ENCODE measurements at regions not wholly inside any gene's neighbourhood (a gene's known extent, or its start where the extent isn't known, plus 50 kb on each side); places are given as distances from the start of the nearest gene placed in this dataset.
"Not testable (repeated sequence)": the region's sequence is repeated elsewhere in the genome, so short reads cannot be mapped to it uniquely, and the experiment has no call there.

DNA sequence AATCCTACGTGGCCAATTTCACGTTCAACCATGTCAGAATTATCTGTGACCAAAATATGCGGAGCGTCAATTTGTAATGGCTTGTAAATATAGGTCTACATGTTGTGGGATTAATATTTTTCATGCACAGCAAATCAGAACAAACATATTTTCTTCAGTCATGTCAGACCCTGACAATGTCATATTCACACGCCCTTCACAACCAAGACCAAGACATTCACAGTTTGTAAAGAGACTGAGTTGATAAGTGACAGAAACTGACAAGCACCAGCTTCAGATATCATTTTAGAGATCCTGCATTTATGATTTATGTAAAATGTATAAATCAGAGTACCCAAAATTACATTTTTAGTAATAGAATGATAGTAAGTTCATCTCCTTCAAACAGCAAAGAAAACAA, 57.3 kb upstream of the NOVA1 start:
- no peak overlapping the region for H3K4me3 ChIP-seq (ENCODE audit: low read depth, low read length)
- TF ChIP-seq, protein P1, sequence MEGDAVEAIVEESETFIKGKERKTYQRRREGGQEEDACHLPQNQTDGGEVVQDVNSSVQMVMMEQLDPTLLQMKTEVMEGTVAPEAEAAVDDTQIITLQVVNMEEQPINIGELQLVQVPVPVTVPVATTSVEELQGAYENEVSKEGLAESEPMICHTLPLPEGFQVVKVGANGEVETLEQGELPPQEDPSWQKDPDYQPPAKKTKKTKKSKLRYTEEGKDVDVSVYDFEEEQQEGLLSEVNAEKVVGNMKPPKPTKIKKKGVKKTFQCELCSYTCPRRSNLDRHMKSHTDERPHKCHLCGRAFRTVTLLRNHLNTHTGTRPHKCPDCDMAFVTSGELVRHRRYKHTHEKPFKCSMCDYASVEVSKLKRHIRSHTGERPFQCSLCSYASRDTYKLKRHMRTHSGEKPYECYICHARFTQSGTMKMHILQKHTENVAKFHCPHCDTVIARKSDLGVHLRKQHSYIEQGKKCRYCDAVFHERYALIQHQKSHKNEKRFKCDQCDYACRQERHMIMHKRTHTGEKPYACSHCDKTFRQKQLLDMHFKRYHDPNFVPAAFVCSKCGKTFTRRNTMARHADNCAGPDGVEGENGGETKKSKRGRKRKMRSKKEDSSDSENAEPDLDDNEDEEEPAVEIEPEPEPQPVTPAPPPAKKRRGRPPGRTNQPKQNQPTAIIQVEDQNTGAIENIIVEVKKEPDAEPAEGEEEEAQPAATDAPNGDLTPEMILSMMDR (IDR thresholded peaks at IDR 0.05; ENCODE audit: borderline replicate concordance, insufficient read depth, low read depth, low read length), result no peak

DNA sequence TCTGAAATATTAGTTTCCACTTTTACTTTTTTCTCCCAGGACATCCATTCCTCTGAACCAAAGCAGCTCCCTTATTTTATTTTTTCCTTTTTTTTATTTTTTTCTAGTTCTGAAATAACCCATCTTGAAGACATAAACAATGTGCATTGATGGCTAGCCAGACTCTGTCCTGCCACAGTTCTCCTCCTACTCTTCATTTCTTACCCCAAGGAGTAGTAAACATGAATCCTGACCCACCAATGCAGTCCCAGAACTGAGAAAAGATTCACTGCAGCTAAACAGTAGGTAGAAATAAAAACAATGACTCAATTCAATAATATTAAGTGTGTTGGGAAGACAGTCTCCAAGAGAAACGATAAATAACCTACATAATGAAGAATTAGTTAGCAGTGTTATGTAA, 65.7 kb upstream of the NOVA1 start:
- TF ChIP-seq, protein P1 (IDR thresholded peaks at IDR 0.05; ENCODE audit: borderline replicate concordance, insufficient read depth, low read depth, low read length), result no peak
- H3K4me3 ChIP-seq (ENCODE audit: low read depth, low read length), result no peak overlapping the region

DNA sequence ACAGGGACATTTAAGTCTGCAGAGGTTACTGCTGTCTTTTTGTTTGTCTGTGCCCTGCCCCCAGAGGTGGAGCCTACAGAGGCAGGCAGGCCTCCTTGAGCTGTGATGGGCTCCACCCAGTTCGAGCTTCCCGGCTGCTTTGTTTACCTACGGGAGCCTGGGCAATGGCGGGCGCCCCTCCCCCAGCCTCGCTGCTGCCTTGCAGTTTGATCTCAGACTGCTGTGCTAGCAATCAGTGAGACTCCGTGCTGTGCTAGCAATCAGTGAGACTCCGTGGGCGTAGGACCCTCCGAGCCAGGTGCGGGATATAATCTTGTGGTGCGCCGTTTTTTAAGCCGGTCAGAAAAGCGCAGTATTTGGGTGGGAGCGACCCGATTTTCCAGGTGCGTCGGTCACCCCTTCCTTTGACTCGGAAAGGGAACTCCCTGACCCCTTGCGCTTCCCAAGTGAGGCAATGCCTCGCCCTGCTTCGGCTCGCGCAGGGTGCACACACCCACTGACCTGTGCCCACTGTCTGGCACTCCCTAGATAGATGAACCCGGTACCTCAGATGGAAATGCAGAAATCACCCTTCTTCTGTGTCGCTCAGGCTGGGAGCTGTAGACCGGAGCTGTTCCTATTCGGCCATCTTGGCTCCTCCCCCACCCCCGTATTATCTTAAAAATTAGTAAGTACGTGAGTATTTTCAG, 81.0 kb upstream of the NOVA1 start:
- not testable (repeated sequence) for H3K4me3 ChIP-seq (ENCODE audit: low read depth, low read length)

DNA sequence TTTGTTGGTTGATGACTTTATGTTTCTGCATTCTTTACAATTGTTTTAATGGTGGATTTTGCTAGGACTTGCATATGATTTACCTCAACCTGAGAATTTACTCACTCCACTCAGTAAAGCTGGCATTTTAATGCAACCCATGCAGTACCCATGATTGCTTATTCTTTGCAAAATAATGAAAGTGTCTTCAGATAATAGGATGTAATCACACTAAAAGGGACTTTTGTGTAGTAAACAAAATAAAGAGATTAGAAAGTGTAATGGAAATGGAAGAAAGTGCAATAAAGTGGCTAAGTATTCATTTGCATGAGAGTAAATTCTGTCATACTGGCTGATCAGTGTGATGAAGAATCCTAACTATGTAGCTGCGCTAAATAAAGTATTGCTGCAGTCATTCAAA, 87.6 kb upstream of the NOVA1 start:
- TF ChIP-seq, protein P1 (IDR thresholded peaks at IDR 0.05; ENCODE audit: borderline replicate concordance, insufficient read depth, low read depth, low read length), result no peak
- H3K4me3 ChIP-seq (ENCODE audit: low read depth, low read length), result no peak overlapping the region

DNA sequence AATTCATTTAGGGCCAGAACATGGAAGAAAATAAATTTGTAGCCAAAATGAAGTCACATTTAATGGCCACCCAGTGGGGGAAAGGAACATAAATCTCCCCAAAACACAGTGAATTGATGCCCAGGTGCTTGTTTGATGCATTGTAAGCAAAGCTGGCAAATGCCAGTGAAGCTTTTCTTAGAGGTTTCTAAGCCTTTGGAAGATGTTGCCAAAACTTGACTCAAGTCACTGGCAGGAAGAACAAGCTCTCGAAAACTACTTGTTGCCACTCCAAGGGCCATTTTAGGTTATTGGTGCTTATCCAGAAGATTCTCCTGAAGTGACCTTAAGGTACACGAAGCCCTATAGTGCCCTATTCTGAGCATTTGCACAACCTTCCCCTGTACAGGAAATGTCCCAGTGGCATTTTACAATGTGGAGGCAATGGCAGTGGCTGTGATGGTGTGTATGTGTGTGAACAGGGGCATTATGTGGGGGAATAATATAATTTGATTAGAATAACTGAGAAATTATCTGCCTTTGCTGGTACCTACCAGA, 89.5 kb upstream of the NOVA1 start:
- no peak overlapping the region for H3K4me3 ChIP-seq (ENCODE audit: low read depth, low read length)
- TF ChIP-seq, protein P1 (IDR thresholded peaks at IDR 0.05; ENCODE audit: borderline replicate concordance, insufficient read depth, low read depth, low read length), result no peak

DNA sequence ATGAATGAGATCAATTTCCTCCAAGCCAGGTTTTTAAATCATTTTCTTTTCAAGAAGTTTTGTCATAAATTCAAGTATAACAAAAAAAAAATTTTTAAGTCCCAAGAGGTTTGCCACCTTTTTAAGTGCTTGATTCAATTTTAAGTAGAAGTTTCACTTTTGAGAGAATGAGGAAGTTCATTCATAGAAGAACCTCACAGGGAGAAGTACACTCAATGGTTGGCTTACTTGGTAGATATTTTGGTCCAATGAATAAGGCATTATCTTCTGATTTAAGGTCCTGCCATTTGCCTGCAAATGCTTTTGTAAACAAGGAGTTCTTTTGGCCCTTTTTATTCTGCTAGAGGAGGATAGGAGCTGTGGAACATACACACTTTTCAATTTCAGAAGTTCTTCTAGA, 96.7 kb upstream of the NOVA1 start:
- TF ChIP-seq, protein P1 (IDR thresholded peaks at IDR 0.05; ENCODE audit: borderline replicate concordance, insufficient read depth, low read depth, low read length), result no peak
- H3K4me3 ChIP-seq (ENCODE audit: low read depth, low read length), result no peak overlapping the region

DNA sequence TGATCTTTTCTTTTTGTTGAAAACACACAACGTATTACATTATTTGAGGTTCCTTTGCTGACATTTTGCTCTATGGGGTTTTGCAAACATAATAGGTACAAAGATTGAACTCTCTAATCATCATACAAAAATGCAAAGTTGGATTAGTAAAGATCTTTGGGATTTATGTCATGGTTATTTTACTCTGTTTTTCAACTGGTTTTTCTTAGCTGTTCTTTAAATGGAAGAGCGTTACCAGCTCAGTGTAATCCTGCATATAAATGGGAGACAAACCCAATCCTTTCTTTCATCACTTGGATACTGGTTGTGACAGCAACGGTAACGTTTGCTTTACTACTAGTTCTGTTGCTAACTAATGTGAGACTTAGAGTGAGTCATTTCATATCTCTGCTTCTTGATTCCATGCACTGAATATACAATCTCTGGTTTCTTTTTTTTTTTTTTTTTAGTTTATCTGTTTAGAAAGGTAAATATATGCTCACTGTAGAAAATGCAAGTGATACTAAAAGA, 104.9 kb upstream of the NOVA1 start:
- TF ChIP-seq, protein P1 (IDR thresholded peaks at IDR 0.05; ENCODE audit: borderline replicate concordance, insufficient read depth, low read depth, low read length), result no peak

More for the DNA sequence above, 104.9 kb upstream of the NOVA1 start:
- H3K4me3 ChIP-seq (ENCODE audit: low read depth, low read length), result no peak overlapping the region

Data from GM12875 (cell line).